HG02943 (cell line): ENCODE measurements at regions not wholly inside any gene's neighbourhood (a gene's known extent, or its start where the extent isn't known, plus 50 kb on each side); places are given as distances from the start of the nearest gene placed in this dataset.

Source experiments
- ATAC-seq: cut with Tn5 transposase; IDR thresholded peaks from one replicate; pipeline ENCODE4 v1.9.1; 2021; ENCODE audit warnings: mild to moderate bottlenecking, low read depth, moderate library complexity; ENCODE audit not compliant: unreplicated experiment

DNA sequence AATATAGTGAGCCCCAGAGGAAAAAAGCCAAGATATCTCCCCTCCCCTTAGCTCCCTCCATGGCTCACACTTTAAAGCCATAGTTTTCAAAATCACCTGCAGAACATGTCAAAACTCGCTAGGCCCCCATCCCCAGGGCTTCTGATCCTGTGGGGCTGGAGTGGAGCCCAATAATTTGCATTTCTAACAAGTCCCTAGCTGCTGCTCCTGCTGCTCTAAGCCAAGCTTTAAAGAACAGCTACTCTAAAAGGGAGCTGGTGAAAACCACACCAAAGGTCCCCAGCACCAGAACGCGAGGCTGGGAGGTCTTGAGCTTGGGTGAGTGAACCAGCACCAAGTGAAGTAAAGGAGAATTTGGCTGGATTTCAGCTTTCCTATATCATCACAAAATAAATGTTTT is 237.1 kb downstream of the ZNF674 start:
- no peak for ATAC-seq

DNA sequence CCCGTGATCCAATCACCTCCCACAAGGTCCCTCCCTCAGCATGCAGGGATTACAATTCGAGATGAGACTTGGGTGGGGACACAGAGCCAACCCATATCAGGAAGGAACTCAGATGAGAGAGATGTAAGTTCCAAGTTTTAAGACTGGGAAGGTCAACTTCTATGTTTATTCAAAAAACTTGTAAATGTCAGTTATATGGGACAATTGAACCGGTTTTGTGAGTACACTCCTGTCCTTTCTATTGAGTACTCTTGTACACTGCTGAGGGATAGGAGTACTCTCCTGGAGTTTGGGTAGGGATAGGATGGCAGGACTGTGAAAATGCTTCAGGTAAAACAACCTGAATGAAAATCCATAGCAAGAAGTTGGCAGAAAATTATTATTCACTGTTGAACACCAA is 239.1 kb downstream of the ZNF674 start:
- ATAC-seq: no peak

DNA sequence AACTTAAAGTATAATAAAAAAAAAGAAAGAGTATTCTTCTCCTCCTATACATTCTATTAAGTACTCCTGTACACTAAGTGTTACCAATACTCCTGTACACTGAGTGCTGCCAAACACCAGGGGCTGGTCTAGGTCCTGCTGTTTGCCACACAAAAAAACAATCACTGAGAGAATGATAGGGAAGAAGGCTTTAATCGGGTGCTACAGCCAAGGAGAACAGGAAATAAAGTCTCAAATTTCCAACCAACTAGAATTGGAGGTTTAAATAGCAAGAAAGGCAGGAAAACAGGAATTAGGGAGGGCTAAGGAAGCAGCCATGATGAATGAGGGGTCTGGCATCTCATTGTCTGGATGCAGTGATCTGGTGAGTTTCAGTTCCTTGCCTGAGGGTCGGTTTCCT is 239.8 kb downstream of the ZNF674 start:
- ATAC-seq: no peak

DNA sequence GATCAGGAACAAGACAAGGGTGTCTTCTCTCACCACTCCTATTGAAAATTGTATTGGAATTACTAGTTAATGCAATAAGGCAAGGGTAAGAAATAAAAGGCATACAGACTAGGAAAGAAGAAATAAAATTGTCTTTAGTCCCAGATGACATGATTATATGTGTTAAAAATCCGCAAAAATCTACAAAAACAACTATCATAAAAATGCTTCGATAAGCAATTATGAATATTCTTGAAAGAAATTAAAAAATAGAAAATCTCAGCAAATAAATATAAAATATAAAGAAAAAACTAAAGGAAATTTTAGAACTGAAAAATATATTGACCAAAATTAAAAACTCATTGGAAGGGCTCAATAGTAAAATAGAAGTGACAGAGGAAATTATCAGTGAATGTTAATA is 243.3 kb downstream of the ZNF674 start:
- no peak for ATAC-seq

DNA sequence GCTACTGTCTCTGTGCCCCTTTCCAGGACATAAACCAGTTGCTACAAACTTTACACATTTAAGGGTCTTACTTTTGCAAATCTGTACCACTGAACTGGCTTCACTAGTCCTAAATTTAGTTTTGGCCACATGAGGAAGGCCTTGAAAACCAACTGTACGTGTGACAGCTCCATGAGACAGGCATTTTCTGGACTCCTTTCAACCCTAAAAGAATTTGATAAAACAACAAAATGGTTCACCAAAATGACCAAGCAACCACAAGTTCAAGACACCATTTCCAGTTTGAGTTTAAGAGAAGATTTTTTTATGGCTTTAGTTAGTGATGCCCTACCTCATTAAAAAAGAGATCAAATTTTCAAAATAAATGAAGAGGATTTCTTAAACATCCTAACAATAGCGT is 246.4 kb downstream of the ZNF674 start:
- no peak for ATAC-seq

DNA sequence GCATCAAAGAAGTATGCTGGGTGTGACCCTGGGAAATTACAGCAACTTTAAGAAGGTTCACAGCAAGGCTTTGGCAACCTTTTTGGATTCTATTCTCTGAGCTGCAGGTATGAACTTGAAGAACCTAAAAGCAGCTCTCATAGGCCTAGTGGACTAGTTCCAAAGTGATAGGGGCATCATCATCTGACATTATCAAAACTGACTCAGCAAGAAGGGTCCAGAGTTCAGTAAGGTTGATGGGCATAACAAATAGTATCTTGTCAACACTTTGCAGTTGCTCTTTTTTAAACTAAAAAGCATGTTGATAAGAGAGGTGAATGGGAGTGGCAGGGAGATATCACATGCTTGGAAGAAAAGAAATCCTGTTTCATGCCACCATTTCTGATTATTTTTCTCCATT is 249.3 kb downstream of the ZNF674 start:
- ATAC-seq: no peak

DNA sequence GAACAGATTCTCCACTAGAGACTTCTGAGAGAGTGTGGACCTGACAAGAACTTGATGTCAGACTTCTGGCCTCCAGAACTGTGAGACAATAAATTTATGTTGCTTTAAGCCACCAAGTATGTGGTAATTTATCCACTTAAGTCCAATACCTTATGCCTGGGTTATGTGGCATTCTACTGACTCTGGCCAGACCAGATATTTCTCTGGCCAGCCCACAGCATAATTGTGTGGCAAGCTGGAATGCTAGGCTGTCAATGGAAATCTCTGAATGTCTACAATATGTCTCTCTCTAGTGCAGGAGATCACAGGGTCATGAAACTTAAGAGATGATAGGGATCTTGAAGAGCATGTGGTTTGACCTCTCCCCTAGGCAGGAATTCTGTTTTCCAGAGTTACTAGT is 251.0 kb downstream of the ZNF674 start:
- ATAC-seq: no peak

DNA sequence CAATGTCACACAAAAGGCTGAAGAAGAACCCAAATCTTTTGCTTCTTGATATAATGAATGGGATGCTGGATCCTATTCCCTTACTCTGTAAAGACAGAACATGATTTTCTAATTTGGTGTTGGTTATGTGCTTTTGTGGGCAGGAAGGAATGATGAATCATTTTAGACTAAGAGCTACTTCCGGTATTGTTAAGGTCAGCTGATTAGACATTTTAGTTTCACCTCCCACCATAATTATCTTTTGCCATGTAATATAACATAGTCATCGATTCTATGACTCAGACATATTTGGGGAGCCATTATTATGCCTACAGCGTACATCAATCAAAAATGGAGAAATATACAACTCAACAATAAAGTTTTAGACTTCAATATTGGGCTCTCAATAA is 265.3 kb downstream of the ZNF674 start:
- ATAC-seq: no peak

DNA sequence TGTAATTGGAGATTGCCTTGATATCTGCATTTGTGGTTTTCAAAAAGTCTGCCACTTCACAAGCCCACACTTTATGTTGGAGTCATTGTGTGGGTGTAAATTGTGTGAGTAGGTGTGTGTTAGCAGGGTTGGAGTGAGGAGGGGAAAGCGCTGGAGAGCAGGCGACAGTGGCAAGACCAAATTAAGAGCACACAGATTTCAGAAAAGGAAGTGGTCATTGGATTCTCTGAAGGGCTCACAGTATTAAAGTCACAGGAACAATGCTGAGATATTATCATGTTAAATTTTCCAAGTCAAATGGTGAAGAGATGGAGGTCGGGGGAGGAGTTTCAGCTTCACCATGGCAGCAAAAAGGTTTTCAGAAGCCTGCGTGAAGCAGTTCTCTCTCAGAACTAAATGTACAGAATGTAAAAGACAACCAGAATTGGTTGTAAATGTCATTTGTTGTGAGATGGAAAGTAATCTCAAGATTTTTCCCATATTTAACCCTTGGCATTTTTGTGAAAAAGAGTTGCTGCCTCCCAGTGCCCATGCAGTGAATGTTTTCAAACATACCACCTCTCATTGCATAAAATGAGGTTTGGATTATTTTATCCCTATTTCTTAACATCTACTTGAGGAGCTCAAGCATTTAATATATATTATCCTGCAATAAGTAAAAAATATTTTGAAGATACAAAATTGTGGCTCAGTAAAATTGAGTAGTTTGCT is 265.9 kb downstream of the ZNF674 start:
- ATAC-seq: no peak

DNA sequence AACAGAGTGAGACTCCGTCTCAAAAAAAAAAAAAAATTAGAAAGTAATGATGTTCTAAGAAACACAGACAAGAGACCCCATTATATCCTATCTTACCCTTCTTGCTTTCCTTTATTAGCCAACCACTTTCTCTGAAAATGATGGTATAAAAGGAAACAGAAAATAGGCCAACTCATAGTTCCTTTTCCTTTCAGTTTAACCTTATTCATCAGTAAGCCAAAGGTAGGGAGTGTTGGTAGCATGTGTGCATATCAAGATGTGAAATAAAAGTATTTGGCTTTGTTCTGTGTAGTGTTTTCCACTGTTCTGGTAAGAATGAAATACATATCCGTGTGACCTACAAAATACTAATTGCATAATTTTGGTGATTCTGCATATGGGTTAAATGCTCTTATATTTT is 266.6 kb downstream of the ZNF674 start:
- no peak for ATAC-seq

DNA sequence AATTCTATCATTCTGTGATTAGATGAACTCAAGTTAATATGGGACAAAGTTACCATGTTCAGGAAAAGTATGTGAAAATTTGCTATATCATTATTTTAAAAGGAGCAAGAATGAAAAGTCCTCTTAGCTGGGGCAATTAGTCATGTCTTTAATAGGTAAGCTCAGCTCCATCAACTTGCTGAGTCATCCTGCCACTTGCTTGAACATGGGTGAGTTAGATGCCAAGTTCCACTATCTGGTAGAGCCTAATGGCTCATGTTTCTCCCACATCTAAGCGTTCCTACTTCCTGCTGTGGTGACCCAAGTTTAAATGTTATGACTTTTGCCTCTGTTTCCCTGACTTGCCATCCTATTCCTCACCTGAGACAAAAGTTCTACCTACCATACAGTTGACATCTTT is 276.8 kb downstream of the ZNF674 start:
- no peak for ATAC-seq

DNA sequence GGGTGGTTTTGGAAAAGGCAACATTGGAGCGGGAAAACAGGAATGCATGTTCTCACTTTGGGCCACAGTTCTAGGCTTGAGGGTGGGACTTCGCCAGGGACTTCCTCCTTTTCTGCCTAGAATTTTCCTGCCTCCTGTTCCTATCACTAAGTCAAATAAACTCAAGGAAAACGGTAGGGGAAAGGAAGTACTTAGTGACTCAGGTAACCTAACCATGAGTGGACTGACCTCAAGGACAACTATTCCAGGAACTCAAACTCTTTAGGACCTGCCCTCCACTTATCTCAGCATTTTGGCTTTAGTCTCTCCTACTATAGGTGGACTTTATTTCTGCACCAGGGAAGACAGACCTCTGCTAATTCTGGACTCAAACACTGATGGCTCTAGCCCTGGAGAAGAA is 281.7 kb downstream of the ZNF674 start:
- ATAC-seq: no peak

DNA sequence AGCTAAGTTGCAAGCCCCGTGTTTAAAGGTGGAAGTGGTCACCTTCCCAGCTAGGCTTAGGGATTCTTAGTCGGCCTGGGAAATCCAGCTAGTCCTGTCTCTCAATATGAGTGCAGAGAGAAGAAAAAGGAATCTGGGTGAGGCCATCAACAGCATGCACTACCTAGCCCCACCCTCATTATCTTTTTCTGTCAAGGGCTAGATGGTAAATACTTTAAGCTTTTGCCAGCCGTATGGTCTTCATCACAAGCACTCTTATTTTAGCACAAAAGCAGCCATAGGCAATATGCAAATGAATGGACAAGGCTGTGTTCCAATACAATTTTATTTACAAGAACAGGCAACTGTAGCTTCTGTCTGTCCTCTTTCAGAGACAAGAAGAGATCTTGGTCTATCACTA is 282.9 kb downstream of the ZNF674 start:
- ATAC-seq: no peak

DNA sequence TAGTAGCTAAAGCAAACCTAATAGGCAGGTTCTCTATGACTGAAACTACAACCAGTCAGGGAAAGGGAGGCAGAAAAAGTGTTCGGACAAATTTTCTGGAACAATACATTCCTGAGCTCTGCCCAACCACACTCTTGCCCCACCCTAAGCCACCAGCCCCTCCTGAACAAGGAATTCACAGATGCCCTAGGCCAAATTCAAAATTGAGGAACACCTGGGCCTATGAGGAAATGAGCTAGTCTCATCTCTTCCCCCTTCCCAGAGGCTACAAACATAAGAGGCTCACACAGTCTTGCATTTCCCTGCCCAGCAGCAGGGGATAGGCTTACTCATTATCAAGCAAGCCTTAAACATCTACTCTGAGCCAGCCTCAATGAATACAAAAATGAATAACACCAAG is 284.7 kb downstream of the ZNF674 start:
- ATAC-seq: no peak

DNA sequence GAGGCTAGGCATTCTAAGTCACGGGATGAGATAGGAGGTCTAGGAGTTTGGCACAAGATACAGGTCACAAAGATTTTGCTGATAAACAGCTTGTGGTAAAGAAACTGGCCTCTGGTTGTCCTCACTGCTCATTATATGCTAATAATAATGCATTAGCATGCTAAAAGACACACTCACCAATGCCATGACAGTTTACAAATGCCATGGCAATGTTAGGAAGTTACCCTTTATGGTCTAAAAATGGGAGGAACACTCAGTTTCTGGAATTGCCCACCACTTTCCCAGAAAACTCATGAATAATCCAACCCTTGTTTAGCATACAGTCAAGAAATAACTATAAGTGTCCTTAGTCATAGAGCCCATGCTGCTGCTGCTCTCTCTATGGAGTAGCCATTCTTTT is 286.9 kb downstream of the ZNF674 start:
- ATAC-seq: no peak

DNA sequence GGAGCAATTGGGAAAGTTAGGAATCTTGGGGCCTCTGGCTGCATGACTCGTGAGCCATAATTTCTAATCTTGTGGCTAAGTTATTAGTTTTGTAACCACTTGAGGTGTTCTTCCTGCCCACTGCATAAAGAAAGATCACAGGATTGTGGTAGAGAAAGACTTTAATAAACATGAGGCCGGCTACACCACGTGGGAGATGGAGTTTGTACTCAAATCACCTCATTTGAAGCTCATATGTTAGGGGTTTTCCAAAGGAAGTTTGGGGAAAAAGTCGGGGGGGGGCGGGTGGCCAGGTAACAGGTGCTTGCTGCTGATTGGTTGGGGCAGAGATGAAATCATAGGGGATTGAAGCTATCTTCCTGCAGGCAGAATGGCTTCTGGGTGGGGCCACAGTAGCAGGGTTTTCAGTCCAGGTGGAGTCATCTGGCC is 287.8 kb downstream of the ZNF674 start:
- no peak for ATAC-seq

DNA sequence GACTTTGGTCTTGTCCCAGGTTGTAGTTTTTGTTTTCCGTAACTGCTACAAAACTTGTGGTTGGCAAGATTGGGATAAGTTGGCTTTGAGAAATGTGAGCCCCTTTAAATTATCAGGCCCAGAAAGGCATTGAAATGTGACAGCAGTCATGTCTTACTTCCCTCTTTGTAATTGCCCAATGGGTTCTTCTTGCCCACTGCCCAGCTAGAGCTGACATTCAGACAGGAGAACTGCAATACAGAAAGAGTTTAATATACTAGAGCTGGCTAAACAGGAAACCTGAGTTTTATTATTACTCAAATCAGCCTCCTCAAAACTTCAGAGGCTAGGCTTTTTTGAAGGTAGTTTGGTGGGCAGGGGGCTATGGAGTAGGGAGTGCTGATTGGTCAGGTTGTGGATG is 288.3 kb downstream of the ZNF674 start:
- ATAC-seq: no peak

DNA sequence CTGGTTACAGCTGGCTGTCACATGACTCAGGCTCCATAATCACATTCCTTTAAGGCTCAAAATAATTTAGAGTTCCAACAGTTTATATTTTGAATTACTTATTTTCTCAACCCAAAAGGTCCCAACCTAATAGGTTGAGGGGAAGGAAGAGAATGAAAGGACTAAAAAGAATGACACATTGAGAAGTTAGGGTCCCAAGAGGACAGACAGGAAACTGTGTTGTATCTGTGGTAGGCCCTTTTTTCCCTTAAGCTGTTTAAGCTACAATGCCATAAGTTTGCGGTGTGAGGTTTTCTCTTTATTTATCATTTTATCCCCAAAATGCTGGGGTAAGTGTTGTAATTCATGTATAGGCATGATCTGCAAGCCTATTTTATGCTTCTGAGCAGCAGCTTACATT is 290.2 kb downstream of the ZNF674 start:
- no peak for ATAC-seq

DNA sequence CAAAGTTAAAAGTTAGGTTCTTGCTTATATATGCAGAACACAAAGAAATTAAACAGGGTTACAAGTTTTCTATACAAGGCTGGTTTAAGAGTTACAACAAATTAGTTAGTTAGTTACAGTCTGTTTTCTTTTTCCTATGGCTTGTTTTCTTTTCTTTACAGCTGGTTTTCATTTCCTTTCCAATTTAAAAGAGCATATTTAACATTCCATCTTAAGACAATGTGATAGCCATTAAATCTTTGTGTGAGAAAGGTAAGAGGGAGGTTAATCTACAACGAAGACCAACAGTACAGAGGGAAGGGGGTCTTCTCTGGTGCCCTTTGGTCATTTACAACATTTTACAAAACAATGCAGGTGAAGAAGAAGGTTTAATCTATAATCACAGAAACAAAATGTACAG is 290.6 kb downstream of the ZNF674 start:
- ATAC-seq: no peak

DNA sequence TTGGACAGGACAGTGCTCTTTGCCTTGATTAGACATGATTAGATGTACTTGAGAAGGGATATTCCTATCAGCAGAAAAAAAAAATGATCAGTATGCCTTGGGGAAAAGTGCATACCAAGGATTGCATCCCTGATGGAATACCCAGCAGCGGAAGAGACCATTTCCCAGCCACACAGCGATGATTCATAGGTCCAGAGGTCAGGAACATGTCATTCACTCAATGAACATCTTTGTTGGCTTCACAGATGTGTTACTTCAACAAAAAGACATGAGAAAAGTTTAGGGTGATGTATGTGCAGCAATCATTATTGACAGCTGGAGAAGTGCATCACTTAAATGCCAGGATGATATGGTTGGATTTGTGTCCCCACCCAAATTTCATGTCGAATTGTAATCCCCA is 293.5 kb downstream of the ZNF674 start:
- ATAC-seq: no peak

DNA sequence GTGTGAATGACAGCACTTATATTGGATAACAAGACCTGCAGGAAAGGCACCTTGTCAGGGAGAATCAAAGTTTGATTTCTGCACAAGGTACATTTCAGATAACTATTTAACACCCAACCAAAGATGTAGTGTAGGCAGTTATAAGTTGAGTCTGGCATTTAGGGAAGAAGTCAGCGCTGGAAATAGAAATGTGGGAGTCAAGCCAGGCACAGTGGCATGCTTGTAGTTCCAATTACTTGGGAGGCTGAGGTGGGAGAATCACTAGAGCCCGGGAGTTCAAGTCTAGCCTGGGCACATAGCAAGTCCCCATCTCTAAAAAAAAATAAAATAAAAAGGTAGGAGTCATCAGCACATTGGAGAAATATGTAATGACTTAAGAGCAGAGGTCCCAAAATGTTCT is 295.1 kb downstream of the ZNF674 start:
- ATAC-seq: no peak

DNA sequence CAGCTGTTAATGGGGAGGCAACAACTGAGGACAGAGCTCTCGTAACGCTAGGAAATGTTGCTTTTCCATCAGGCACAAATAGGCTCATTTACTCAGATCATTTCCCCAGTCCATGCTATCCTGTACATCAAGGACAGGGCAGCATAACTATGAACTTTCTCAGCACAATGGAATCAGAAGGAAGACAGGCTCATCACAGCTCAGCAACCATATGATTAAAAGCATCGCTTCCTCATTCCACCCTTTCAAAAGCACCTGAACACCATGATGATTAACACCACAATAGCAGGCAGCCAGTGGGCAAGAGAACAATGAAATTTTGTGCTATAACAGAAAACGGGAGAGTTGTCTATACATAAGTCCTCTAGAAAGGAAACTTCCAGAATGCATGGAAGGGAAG is 297.8 kb downstream of the ZNF674 start:
- no peak for ATAC-seq

DNA sequence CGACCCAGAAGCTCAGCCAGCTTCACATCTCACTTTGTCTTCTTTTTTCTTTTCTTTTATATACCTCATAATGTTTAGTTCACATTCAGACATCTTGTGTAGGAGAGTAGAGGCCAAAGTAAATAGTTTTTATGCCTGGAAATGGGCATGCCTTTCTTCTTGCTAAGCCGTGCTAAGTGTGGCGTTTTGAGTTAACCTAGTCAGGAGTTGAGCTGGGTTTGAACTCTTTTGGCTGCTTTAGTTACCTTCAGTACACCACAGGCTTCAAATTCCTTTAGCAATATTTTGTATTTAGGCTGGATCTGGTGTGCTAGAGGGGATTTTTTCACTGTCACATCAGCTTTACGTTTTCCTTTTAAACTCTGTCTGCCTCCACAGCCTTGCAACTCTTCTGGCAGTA is 300.8 kb downstream of the ZNF674 start:
- no peak for ATAC-seq
